Right lobe of liver (tissue), 4 donors: ENCODE measurements at regions not wholly inside any gene's neighbourhood (a gene's known extent, or its start where the extent isn't known, plus 50 kb on each side); places are given as distances from the start of the nearest gene placed in this dataset.

Experiments used
- CTCF ChIP-seq, 4 donors: fragments of 200-600 bp in 3 of 4; fragments of 450-650 bp in 1 of 4; IDR thresholded peaks; one replicate each; pipeline versions ENCODE4 v1.5.1 to v1.8.0; 2016 to 2022; ENCODE audit warnings: antibody characterized with exemption in 4 of 4, mild to moderate bottlenecking in 2 of 4
- POLR2A ChIP-seq: fragments of 450-650 bp; IDR thresholded peaks from one replicate; pipeline ENCODE4 v1.6.1; 2017; ENCODE audit warnings: antibody characterized with exemption, mild to moderate bottlenecking
- donor health status: DM: no; HTN: no; CAD: no.
- donor health status: DM: no; HTN: no; CAD: no.
- donor health status: DM: no; HTN: yes; CAD: no.

- no peak for TF ChIP-seq CTCF (IDR thresholded peaks at IDR 0.05)
- TF ChIP-seq POLR2A, result no peak
These were observed 179.5 kb downstream of the JCAD start for GRCh38 chr10:29879862-29880261.
